HG02973 (cell line): ENCODE measurements at regions not wholly inside any gene's neighbourhood (a gene's known extent, or its start where the extent isn't known, plus 50 kb on each side); places are given as distances from the start of the nearest gene placed in this dataset.
"Not testable (repeated sequence)": the region's sequence is repeated elsewhere in the genome, so short reads cannot be mapped to it uniquely, and the experiment has no call there.

Experiments
- ATAC-seq: cut with Tn5 transposase; IDR thresholded peaks from one replicate; pipeline ENCODE4 v1.9.1; 2021; ENCODE audit warnings: moderate library complexity; ENCODE audit not compliant: unreplicated experiment

- no peak for ATAC-seq
Observed at GRCh38 chr2:147614979-147615470, 229.8 kb upstream of the ACVR2A start.

GRCh38 chr2:147614471-147614870 is 230.4 kb upstream of the ACVR2A start:
- ATAC-seq: no peak

- no peak for ATAC-seq
Observed at GRCh38 chr2:147610496-147611040, 234.3 kb upstream of the ACVR2A start.

GRCh38 chr2:147609301-147609700 is 235.5 kb upstream of the ACVR2A start:
- no peak for ATAC-seq

GRCh38 chr2:147607379-147607778 is 237.4 kb upstream of the ACVR2A start:
- ATAC-seq: no peak

- ATAC-seq: no peak
Observed at GRCh38 chr2:147603876-147604275, 241.0 kb upstream of the ACVR2A start.

- ATAC-seq: no peak
Observed at GRCh38 chr2:147603447-147603846, 241.4 kb upstream of the ACVR2A start.

GRCh38 chr2:147600646-147601045 is 244.2 kb upstream of the ACVR2A start:
- ATAC-seq: no peak

- ATAC-seq: no peak
Observed at GRCh38 chr2:147600223-147600622, 244.6 kb upstream of the ACVR2A start.

GRCh38 chr2:147595200-147595599 is 249.6 kb upstream of the ACVR2A start:
- ATAC-seq: no peak

- no peak for ATAC-seq
Observed at GRCh38 chr2:147594038-147594437, 250.8 kb upstream of the ACVR2A start.

GRCh38 chr2:147592784-147593183 is 252.0 kb upstream of the ACVR2A start:
- not testable (repeated sequence) for ATAC-seq

- no peak for ATAC-seq
Observed at GRCh38 chr2:147589127-147589526, 255.7 kb upstream of the ACVR2A start.

GRCh38 chr2:147588191-147588590 is 256.6 kb upstream of the ACVR2A start:
- ATAC-seq: no peak

- no peak for ATAC-seq
Observed at GRCh38 chr2:147578529-147578928, 266.3 kb upstream of the ACVR2A start.

- no peak for ATAC-seq
Observed at GRCh38 chr2:147577998-147578380, 266.8 kb upstream of the ACVR2A start.

- ATAC-seq: no peak
Observed at GRCh38 chr2:147577323-147577997, 267.4 kb upstream of the ACVR2A start.

GRCh38 chr2:147575106-147575505 is 269.7 kb upstream of the ACVR2A start:
- ATAC-seq: no peak

- ATAC-seq: no peak
Observed at GRCh38 chr2:147572622-147573021, 272.2 kb upstream of the ACVR2A start.

- ATAC-seq: no peak
Observed at GRCh38 chr2:147569426-147569825, 275.4 kb upstream of the ACVR2A start.

GRCh38 chr2:147568109-147568508 is 276.7 kb upstream of the ACVR2A start:
- ATAC-seq: no peak

- ATAC-seq: no peak
Observed at GRCh38 chr2:147567136-147567535, 277.7 kb upstream of the ACVR2A start.
